NCI-H510A treated with DMSO at 0.1 percent for 48 hours (cell line): ENCODE measurements at regions not wholly inside any gene's neighbourhood (a gene's known extent, or its start where the extent isn't known, plus 50 kb on each side); places are given as distances from the start of the nearest gene placed in this dataset.

Experiments used
- DNase-seq: peaks from one replicate; lab custom pipeline; 2025; lab: John Stamatoyannopoulos, UW

DNA sequence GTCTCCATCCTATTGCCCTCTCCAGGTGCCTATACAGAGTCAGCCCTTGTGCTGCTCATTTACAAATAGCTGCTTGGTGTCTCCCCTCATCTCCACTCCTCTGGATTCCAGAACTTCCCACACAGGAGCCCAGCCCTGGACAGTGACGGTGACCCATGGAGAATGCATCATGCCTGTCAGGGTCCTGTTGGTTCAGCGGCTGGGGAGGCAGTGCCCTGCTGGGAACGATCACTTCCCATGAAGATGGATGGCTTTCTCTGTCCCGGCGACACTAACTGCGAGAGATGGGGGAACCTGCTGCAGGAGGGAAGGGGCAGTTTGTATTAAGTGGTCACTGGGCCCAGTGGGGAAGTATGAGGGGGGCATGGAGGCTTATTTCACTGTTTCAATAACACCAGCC, 395.0 kb upstream of the TBX3 start:
- no peak for DNase-seq

DNA sequence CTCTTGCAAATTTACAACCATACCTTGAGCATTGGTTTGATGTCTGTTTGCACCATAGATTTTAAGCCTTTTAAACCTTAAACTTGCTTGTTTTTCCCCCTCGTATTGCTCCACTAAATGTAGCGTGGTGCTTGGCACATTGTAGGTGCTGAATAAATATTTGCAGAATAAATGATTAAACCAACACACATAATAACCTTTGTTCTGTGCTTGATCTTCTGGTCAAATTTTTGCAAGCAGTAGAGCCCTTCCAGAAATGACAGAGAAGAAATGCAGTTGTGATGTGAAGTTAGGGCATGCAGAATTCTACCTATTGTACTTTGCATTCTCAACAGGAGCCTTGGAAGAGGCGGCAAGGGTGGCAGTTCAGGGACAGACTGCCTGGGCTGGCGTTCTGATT, 394.4 kb upstream of the TBX3 start:
- no peak for DNase-seq

DNA sequence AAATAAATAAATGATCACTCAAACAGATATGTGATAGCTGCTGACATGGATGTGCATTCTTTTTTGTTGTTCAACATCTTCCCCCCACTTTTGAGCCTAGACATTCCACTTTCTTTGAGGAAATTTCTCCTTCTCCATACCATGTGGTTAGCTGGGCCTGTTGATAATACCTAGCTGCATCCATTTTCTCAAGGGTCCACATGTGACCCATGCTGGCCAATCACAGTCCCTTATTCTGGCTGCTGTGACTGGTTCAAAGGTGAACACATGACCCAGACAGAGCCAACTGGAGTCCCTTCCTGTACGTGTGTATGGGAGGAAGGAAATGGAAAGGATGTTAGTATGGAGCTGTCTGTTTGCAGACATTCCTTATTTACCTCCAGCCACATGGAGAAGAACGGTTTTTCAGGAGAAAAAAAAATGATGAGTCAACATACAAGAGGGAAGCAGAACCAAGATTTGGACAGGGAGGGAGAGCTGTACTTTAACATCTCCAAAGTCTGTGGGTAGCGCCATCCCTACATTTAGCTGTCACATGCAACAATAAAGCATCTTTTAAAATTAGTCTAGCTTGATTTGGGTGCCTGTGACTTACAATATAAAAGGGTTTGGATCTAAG, 391.7 kb upstream of the TBX3 start:
- no peak for DNase-seq

DNA sequence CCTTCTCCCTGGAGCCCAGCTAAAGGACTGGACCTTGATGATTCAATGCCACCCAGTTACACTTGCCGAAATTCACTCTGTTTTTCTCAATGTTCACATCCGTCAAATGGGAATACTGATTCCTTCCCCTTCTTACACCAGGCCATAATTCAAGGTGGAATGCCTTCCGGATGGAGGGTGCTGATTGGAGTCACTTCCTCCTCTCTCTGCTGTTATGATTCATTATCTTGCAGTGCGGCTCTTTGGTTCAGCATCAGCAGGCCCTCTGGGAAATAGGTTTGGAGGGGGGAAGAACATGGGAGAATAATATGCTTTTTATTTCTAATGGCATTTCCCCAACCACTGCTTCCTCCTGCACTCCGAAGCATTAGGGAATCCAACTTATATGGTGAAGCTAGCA, 390.6 kb upstream of the TBX3 start:
- no peak for DNase-seq

DNA sequence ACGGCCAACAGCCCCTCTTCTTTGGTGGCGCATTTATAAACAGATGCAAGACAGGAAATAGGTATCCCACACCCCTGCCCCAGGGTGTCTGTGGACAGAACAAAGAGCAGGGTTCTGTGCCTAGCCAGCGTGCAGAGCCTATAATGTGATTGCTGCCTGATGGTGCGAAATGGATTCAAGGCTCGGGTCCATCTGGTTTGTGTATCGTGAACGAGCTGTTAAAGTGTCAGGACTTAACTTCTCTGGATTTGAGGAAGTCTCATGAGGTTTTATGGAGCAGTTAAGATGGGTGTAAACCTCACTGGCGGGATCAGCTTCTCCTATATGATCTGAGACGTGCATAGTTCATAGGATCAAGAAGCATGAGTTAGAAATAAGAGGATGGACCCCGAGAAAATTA, 388.7 kb upstream of the TBX3 start:
- DNase-seq: no peak

DNA sequence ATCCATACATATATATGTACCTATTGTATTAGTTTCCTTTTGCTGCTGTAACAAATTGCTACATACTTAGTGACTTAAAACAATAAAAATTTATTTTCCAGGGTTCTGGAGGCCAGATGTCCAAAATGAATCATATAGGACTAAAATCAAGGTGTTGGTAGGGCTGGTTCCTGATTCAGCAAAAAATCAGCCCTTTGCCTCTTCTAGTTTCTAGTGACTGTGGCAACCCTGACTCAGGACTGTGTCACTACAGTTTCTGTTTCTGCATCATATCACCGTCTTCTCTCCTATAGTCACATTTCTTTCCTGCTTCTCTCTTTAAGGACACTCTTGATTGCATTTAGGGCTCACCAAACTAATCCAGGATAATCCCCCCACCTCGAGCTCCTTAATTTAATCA, 386.3 kb upstream of the TBX3 start:
- no peak for DNase-seq

DNA sequence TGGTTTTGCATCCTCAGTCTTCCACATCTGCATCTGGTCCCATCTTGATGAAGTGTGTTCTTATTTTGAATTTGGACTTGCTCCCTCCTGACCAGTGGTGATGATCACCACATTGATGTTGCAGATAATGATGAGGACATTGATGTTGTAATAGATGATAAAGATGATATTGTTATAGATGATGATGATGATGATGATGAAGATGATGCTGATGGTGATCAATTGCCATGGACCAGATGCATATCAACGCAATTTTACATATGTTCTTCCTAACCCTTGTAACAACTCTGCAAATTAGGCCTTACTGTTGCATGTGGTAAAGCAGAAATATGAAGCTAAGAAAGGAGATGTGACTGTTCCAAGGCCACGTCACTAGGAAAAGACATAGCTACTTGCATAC, 380.3 kb upstream of the TBX3 start:
- no peak for DNase-seq

DNA sequence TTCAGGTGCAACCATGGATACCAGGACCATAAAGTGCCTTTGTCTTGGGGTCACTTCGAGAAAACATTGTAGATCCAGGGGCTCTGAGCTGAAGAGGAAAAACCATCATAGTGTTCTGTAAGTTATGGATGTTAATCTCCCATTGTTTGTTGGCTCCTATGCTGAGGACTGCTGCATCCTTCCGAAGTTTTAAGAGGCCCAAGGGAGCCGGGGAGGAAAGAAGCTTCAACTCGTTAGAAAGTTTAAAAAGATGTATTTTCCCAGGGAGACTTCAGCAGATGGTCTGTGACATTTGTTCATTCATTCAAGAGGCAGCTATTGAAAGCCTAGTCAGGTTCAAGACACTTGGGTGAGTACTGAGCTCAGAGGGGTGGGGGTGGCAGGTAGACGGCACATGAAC, 378.8 kb upstream of the TBX3 start:
- DNase-seq: no peak

DNA sequence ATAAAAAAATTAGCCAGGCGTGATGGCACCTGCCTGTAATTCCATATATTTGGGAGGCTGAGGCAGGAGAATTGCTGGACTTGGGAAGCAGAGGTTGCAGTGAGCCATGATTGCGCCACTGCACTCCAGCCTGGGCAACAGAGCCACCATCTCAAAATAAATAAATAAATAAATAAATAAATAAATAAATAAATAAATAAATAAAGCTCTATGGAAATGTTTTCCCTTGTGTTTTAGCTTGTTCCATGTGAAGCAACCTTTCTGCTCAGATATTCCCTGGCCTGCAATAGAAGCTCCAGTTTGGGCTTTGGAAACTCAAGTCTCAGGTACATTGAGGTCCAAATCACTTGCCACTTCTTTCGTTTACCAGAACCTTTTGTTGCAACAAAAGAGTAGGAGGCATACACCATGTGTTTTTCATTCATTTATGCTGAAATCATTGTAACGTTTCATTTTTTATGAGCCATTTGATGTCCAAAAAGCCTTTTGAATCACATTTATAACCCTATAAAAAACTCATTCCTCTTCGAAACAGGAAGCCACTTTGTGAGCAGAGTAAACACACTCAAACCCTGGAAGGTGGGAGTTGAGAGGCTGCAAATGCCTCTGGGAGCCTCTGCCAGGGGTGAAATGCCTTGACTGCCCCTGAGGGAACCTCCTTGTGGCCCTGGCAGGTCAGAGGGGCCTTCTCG, 376.6 kb upstream of the TBX3 start:
- DNase-seq: peak; percentile 18

DNA sequence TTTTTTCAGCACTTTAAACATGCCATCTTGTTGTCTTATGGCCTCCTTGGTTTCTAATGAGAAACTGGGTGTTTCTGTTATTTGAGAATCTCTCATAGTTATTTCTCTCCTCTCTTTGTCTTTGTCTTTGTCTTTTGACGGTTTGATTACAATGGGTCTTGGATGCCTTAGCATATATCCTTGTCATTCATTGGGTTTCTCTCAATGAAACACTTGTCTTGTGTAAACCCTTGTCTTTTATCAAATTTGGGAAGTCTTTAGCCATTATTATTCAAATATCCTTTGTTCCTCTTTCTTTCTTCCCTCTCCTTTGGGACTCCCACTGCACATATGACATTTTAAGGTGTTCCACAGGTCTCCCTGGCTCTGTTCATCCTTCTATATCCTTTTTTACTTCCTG, 373.5 kb upstream of the TBX3 start:
- DNase-seq: no peak

DNA sequence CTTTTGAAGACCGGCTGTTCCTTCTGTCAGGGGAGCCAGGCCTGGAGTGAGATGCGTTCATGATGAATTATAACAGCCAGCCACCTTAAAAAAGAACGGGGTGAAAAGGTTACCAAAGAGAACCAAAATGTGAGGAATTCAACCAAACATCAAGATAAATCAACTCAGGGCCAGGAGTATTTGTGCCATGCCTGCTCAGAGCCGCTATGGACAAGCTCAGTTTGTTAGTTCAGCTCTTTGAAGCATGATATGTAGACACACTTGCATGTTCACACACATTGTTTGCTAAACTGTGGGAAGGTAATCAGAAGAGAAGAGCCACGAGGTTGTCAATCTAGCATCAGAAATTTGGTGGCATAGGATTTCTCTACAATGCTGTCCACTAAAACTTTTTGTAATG, 367.4 kb upstream of the TBX3 start:
- DNase-seq: peak; percentile 18

DNA sequence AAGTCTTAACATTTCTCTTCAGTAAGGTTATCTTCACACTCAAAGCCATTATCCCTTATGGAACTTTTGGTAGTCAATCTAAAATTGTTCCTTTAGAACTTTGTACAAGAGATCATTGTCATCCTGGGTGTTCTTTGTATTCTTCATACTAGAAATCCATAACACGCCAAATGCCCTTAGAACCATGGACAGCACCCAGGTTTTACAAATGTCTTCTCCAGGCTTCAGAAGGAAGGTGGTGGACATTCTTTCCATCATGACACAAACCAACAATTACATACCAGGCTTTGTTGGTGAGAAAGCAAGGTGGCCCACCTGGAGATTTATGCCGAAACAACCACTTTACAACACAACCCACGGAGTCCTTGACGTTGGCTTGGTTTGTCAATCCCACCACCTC, 365.6 kb upstream of the TBX3 start:
- no peak for DNase-seq

DNA sequence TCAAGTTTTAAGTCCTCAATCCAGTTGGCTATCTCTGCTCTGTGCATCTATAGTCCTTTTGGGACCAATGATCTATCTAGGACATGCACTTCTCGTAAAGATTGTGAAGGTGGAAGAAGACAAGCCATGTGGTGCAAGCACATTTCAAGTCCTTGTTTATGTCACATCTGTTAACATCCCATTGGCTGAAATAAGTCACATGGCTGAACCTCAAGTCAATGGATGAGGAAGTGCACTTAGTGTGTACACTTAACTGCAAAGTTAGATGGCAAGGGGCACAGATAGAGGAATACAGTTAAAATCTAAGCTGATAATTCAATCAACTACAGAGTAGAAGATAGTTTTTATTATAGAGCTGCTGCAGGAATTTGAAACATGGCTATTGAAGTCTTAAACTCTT, 362.8 kb upstream of the TBX3 start:
- no peak for DNase-seq

DNA sequence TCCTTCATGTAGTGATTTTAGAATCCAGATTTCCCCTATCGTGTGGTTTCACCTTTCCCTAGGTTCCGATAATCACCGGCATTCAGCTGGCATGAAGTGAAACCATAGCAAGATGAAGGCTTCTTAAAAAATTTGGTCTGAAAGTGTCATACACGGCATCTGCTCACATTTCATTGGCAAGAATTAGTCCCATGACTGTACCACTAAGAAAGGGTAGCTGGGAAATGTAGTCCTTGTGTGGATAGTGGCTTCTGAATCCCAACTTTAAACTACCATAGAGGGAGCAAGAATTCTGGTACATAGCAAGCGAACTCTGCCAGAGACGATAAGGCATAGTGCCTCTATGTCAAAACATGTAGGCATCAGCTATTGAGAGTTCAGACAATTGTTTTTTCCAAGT, 360.1 kb upstream of the TBX3 start:
- DNase-seq: no peak

DNA sequence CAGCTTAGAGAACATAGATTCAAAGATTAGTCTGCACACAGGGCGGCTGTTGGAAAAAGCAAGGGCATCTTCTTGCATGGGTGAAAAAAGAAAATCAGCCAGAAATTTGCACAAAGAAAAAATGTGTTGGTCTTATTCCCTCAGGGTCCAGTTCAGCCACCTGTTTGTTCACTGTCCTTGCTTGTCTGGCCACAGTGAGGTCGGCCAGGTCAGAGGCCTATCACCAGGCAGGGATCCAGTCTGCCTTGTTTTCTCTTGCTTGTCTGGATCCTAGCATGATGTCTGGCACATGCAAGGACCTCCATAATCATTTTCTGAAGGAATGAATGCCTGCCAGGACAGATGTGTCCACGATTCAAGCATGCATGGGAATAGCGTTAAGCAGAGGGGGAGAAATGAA, 359.1 kb upstream of the TBX3 start:
- DNase-seq: no peak

DNA sequence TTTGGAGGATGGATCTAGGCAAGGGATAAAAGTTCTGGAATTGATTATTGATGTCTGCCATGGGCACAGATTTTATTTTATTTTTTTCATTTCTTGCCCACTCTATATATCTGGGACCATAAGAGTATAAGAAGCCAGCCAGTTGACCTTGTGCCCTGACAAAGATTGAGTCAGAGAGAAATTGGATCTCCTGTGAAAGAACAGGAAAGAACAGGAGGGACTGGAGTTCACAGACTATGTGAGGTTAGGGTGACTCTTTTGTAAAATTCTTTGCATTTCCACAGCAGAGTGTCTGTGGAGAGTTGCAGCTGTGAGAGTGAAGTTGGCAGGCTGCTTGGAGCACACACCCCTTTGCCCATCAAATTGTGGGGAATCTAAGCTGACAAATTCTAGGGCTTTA, 358.4 kb upstream of the TBX3 start:
- DNase-seq: no peak

DNA sequence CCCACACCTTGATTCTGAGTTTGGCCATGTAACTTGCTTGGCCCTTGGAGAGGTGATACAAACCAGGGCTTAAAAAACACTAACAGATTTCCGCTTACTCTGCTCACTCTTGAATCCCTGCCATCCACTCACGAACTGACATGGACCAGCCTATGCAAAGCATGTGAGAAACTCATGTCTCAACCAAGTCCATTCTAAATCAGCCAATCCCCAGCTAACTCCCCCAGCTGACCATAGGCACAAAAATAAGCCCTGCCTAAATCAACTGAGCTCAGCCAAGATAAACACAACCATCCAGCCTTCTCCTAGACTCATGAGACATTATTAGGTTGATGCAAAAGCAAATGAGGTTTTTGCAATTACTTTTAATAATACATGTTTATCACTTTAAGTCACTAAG, 353.9 kb upstream of the TBX3 start:
- no peak for DNase-seq

DNA sequence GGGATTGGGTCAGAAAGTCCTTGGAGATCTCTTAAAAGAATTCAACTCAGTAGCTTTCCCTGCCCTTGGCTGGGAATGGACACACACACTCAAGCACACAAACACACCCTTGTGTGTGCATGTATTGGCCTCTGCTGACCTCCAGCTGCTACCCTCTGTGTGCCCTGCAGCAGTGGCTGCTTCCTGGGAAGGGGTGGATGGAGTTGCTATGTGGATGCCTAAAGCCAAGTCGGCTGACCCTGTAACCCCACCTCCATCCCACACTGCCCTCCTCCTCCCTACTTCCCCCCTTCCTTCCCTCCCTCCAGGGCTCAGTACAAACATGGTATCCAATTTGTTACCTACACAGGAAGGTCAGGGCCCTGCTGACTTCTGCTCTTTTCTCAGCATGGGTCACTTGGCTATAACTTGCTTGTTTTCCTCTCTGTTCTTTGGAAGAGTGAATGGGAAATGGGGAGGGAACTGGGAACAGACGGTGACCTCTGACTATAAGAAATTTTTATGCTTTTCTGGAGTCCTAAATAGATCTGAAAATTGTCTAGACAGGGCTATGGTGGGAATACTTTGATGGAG, 351.6 kb upstream of the TBX3 start:
- DNase-seq: no peak

DNA sequence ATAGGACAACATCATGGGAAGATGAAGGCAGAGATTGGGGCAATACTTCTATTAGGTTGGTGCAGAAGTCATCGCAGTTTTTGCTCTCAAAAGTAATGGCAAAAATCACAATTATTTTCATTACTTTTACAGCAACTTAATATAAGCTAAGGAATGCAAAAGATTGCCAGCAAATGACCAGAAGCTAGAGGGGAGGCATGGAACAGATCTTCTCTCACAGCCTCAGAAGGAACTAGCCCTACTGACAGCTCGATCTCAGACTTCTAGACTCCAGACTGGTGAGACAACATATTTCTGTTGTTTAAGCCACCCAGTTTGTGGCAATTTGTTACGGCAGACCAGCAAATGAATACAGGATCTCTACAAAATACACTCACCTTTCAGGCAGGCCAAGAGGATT, 348.5 kb upstream of the TBX3 start:
- no peak for DNase-seq

DNA sequence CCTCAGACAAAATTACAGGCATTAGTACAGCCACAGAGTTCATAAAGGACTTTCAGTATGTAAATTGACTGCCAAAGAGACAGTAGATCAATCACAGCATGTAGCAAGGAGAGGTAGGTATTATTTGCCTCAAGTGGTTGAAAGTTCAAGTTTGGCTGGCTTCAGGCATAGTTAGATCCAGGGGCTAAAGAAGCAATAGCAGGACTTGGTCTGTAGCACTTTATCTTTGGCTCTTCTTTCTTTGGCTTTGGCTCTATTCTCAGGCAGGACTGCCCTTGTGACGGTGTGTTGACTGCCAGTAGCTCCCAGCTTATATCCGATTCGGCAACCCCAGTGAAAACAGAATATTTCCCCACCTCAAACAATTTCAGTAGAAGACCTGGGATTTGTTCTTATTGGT, 346.0 kb upstream of the TBX3 start:
- no peak for DNase-seq

DNA sequence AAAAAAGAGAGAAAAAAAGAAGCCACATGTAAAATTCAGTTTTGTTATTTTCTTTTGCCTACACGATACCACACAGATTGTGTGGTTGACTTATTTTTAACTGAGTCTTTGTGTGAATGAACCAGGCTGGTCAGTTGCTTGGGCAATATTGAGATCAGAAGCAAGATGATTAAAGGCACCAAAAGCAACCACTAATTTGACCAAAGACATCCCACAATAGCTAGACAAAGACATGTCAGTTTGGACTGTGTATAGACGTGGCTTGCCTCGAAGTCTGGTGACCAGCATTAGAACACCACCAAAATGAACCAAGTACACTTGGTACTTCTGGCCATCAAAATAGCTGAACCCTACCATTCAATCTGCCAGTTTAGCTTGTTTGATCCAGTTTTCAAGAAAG, 340.6 kb upstream of the TBX3 start:
- DNase-seq: no peak

DNA sequence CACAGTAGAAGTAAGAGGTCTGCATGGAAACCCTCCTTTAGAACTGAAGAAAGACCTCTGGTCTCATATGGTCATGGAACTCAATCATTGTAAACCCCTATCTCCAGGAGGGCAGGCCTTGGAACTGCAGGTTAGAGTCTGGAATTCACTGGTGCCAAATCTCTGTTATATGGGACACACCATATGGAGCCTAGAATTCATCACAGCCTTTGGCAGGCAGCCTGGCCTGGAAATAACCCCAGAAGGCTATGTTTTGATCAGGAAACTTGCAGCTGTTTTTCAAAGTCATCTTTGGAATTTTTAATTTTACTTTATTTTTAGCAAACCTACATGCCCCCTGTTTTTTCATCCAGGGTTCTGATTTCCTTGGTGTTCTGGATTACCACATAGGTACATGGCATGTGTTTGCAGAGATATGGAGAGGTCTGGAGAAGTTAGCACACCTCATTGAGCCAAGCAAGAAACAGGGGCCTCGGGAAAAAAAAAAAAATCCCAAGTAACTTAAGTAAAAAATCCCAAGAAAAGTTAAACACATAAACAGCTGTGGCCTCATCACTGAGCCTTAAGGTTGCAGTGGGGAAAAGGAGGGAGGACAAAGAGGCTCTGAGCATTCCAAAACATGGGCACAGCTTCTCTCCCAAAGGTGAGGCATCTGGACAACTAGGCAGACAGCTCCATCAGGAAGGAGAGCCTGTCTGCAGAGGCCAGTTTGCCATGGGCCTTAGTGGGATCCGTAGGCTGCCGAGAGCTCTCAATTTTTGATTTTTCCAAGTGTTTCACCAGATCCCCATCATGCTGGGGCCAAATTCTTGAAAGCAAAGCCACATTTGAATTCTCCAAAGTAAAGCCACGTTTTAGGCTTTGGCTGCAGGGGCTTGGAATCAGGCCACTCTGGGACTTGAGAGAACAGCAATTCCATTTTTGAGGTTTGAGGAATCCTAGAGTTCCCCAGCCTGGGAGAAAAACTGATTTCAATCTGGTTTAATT, 339.6 kb upstream of the TBX3 start:
- no peak for DNase-seq

DNA sequence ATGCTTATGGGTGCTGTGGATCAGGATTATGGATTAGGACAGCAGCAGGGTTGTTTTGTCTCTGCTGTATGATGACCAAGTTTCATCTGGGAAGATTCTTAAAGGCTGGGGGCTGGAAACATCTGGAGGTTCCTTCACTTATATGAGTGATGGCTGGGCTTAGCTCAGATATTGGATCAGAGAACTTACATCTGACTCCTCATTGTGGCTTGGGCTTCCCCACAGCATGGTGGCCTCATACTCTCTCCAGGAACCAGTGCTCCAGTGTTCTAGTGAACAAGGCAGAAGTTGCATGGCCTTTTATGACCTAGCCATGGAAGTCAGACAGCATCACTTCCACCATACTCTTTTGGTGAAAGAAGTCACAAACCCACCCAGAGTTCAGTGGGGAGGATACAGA, 336.1 kb upstream of the TBX3 start:
- no peak for DNase-seq
